GM18868 (cell line): ENCODE measurements at regions not wholly inside any gene's neighbourhood (a gene's known extent, or its start where the extent isn't known, plus 50 kb on each side); places are given as distances from the start of the nearest gene placed in this dataset.

ENCODE experiments used
- ATAC-seq: cut with Tn5 transposase; IDR thresholded peaks from one replicate; pipeline ENCODE4 v1.9.1; 2021; ENCODE audit warnings: mild to moderate bottlenecking, moderate library complexity; ENCODE audit not compliant: unreplicated experiment

- no peak for ATAC-seq
Observed at GRCh38 chr2:9137379-9138150, 69.0 kb upstream of the ASAP2 start.

GRCh38 chr2:9135822-9136558, 70.6 kb upstream of the ASAP2 start:
- no peak for ATAC-seq

- ATAC-seq: no peak
Observed at GRCh38 chr2:9127316-9127715, 79.3 kb upstream of the ASAP2 start.

- no peak for ATAC-seq
Observed at GRCh38 chr2:9126540-9126939, 80.1 kb upstream of the ASAP2 start.

- no peak for ATAC-seq
Observed at GRCh38 chr2:9124231-9124741, 82.3 kb upstream of the ASAP2 start.

GRCh38 chr2:9123069-9123468, 83.5 kb upstream of the ASAP2 start:
- ATAC-seq: no peak

GRCh38 chr2:9122367-9122766, 84.2 kb upstream of the ASAP2 start:
- no peak for ATAC-seq

- ATAC-seq: no peak
Observed at GRCh38 chr2:9118383-9118960, 88.1 kb upstream of the ASAP2 start.

GRCh38 chr2:9115229-9115628, 91.4 kb upstream of the ASAP2 start:
- ATAC-seq: no peak

- ATAC-seq: no peak
Observed at GRCh38 chr2:9114458-9114857, 92.2 kb upstream of the ASAP2 start.

- ATAC-seq: no peak
Observed at GRCh38 chr2:9113916-9114315, 92.7 kb upstream of the ASAP2 start.

GRCh38 chr2:9113262-9113661, 93.3 kb upstream of the ASAP2 start:
- no peak for ATAC-seq

- ATAC-seq: no peak
Observed at GRCh38 chr2:9112079-9112721, 94.4 kb upstream of the ASAP2 start.

- ATAC-seq: no peak
Observed at GRCh38 chr2:9110893-9111569, 95.6 kb upstream of the ASAP2 start.

GRCh38 chr2:9110346-9110884, 96.2 kb upstream of the ASAP2 start:
- no peak for ATAC-seq

GRCh38 chr2:9109871-9110270, 96.7 kb upstream of the ASAP2 start:
- ATAC-seq: no peak

GRCh38 chr2:9108210-9108967, 98.2 kb upstream of the ASAP2 start:
- no peak for ATAC-seq

- no peak for ATAC-seq
Observed at GRCh38 chr2:9107168-9108025, 99.2 kb upstream of the ASAP2 start.
